Prostate gland (tissue), 2 donors: ENCODE measurements at regions not wholly inside any gene's neighbourhood (a gene's known extent, or its start where the extent isn't known, plus 50 kb on each side); places are given as distances from the start of the nearest gene placed in this dataset.

Source experiments
- DNase-seq: peaks from one replicate; pipeline ENCODE4 v3.0.0-alpha.2; 2019; ENCODE audit warnings: low spot score
- H3K27ac ChIP-seq, 2 donors: fragments of 200-600 bp; sonication (generic); 2 replicates each; pipeline ENCODE4 v1.5.1; 2017 to 2019
- H3K27me3 ChIP-seq: fragments of 200-600 bp; sonication (generic); replicated peaks from 2 replicates; pipeline ENCODE4 v1.5.1; 2019; ENCODE audit not compliant: insufficient read depth
- H3K36me3 ChIP-seq, 2 donors: fragments of 200-600 bp; sonication (generic); 1 replicate in 1 of 2; 2 replicates in 1 of 2; pipeline versions ENCODE4 v1.5.1 to v1.8.1; 2017 to 2019
- H3K4me1 ChIP-seq: fragments of 200-600 bp; sonication (generic); replicated peaks from 2 replicates; pipeline ENCODE4 v1.5.1; 2019
- H3K4me3 ChIP-seq, 2 donors: fragments of 200-600 bp; sonication (generic); 2 replicates each; pipeline ENCODE4 v1.5.1; 2017 to 2019
- H3K9me3 ChIP-seq: fragments of 200-600 bp; sonication (generic); 2 replicates; pipeline ENCODE4 v1.5.1; 2017
- CTCF ChIP-seq, 4 experiments: fragments of 200-600 bp in 2 of 4; fragments of 450-650 bp in 2 of 4; sonication (generic) in 2 of 4; IDR thresholded peaks; 1 replicate in 3 of 4; 2 replicates in 1 of 4; pipeline ENCODE4 v1.5.1; 2016 to 2019; ENCODE audit warnings: antibody characterized with exemption in 4 of 4, mild to moderate bottlenecking in 2 of 4, moderate library complexity in 2 of 4
- POLR2A ChIP-seq: fragments of 450-650 bp; IDR thresholded peaks from one replicate; pipeline ENCODE4 v1.6.1; 2016; ENCODE audit warnings: antibody characterized with exemption, mild to moderate bottlenecking
- POLR2AphosphoS5 ChIP-seq: sonication (generic); formaldehyde crosslinking; IDR thresholded peaks from one replicate; pipeline ENCODE4 v1.6.1; 2017; ENCODE audit warnings: antibody characterized with exemption
- WGBS: methylation state at CpG from one replicate; pipeline ENCODE4 v1.1.5; 2018; 5-methylcytosine and 5-hydroxymethylcytosine counted together
- intact Hi-C: fragments of 100-400 bp; cut with DNase I; formaldehyde crosslinking; loops from one replicate; pipeline ENCODE4 v1.14.2; 2022

- no peak overlapping the region for H3K4me3 ChIP-seq
- no peaks in the 10 kb centered on the region for H3K36me3 ChIP-seq
- WGBS: 63% methylated on average over 4 of the region's 4 CpGs
- H3K27me3 ChIP-seq: no peaks in the 10 kb centered on the region
- intact Hi-C loops: no loop called here
- H3K9me3 ChIP-seq: no peaks in the 10 kb centered on the region
- H3K27ac ChIP-seq: no peak overlapping the region
- no peaks in the 10 kb centered on the region for H3K4me1 ChIP-seq
- TF ChIP-seq POLR2A: no peak
- TF ChIP-seq CTCF (IDR thresholded peaks at IDR 0.05): no peak
- TF ChIP-seq POLR2AphosphoS5: no peak
- DNase-seq: no peak
Measured at GRCh38 chr5:92899611-92900010, 681.4 kb downstream of the NR2F1-AS1 start.

GRCh38 chr5:92896722-92897121 lies 684.3 kb downstream of the NR2F1-AS1 start:
- no peak overlapping the region for H3K27ac ChIP-seq

GRCh38 chr5:92890841-92891244 lies 690.2 kb downstream of the NR2F1-AS1 start:
- WGBS: 81% methylated on average over 2 of the region's 2 CpGs
- no peak overlapping the region for H3K4me3 ChIP-seq
- no peak for DNase-seq
- H3K27ac ChIP-seq: no peak overlapping the region
- H3K4me1 ChIP-seq: no peaks in the 10 kb centered on the region
- H3K27me3 ChIP-seq: no peaks in the 10 kb centered on the region
- no peaks in the 10 kb centered on the region for H3K36me3 ChIP-seq
- no peak for TF ChIP-seq POLR2AphosphoS5
- no peak for TF ChIP-seq POLR2A
- no peak for TF ChIP-seq CTCF (IDR thresholded peaks at IDR 0.05)
- no peaks in the 10 kb centered on the region for H3K9me3 ChIP-seq
- intact Hi-C loops: no loop called here

More at GRCh38 chr5:92896722-92897121, 684.3 kb downstream of the NR2F1-AS1 start:
- Histone ChIP-seq H3K9me3 (no peaks in the 10 kb centered on the region), H3K36me3 (no peaks in the 10 kb centered on the region), H3K4me1 (no peaks in the 10 kb centered on the region), H3K4me3 (no peak overlapping the region), H3K27me3 (no peaks in the 10 kb centered on the region)
- intact Hi-C loops: no loop called here
- TF ChIP-seq POLR2AphosphoS5 (no peak), POLR2A (no peak), CTCF (IDR thresholded peaks at IDR 0.05) (no peak)
- DNase-seq: no peak

GRCh38 chr5:92889140-92889539 lies 691.9 kb downstream of the NR2F1-AS1 start:
- intact Hi-C loops: no loop called here
- no peak for DNase-seq
- TF ChIP-seq POLR2AphosphoS5 (no peak), POLR2A (no peak), CTCF (IDR thresholded peaks at IDR 0.05) (no peak)

DNA sequence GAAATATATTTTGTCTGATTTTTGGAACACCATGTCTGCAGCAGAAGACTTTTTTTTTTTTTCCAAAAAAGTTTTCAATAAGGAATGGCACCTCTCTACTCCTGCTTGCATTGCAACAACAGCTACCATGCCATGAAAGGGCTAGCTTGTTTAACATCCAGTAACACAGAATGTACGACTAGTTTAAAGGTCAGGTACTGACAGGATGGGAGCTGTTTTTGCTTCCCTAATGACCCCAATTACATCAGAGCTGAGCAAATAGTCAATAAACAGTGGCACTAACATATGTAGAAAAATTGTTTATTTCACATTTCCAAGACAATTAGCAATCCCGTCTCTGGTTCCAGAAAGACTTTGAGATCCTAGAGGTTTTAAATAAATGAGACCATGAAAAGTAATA lies 693.8 kb downstream of the NR2F1-AS1 start:
- 48% methylated on average over 2 of the region's 2 CpGs for WGBS
- intact Hi-C loops: no loop called here
- no peaks in the 10 kb centered on the region for H3K27me3 ChIP-seq
- H3K4me1 ChIP-seq: no peaks in the 10 kb centered on the region
- H3K27ac ChIP-seq: no peak overlapping the region
- no peak for TF ChIP-seq POLR2A
- TF ChIP-seq POLR2AphosphoS5: no peak
- H3K36me3 ChIP-seq: no peaks in the 10 kb centered on the region
- DNase-seq: no peak
- no peaks in the 10 kb centered on the region for H3K9me3 ChIP-seq
- H3K4me3 ChIP-seq: no peak overlapping the region

More at GRCh38 chr5:92889140-92889539, 691.9 kb downstream of the NR2F1-AS1 start:
- no peak overlapping the region for H3K4me3 ChIP-seq
- WGBS: 100% methylated on average over 1 of the region's 1 CpG
- H3K27me3 ChIP-seq: no peaks in the 10 kb centered on the region
- no peaks in the 10 kb centered on the region for H3K9me3 ChIP-seq
- H3K27ac ChIP-seq: no peak overlapping the region
- H3K4me1 ChIP-seq: no peaks in the 10 kb centered on the region
- H3K36me3 ChIP-seq: no peaks in the 10 kb centered on the region
